ENCODE measurements at regions not wholly inside any gene's neighbourhood (a gene's known extent, or its start where the extent isn't known, plus 50 kb on each side); places are given as distances from the start of the nearest gene placed in this dataset.

- H3K36me3 Mint-ChIP-seq, result peaks cover 52% of the 10 kb centered on the region
- ATAC-seq, result no peak
- H3K4me3 Mint-ChIP-seq, result no peak overlapping the region
- no peak for DNase-seq (ENCODE audit: low spot score)
- no peak overlapping the region for H3K27ac Mint-ChIP-seq
- H3K9me3 Mint-ChIP-seq, result peaks cover 52% of the 10 kb centered on the region
- ChIA-PET CTCF (no interaction called here), POLR2A (no interaction called here)
- TF ChIP-seq ZNF532 (CRISPR knock-in tag; IDR thresholded peaks at IDR 0.05; ENCODE audit: borderline replicate concordance) (no peak), JUN (CRISPR knock-in tag; IDR thresholded peaks at IDR 0.05) (no peak), NR3C1 (CRISPR knock-in tag; conservative IDR thresholded peaks at IDR 0.05; ENCODE audit: low read depth) (no peak), OVOL2 (CRISPR knock-in tag; IDR thresholded peaks at IDR 0.05; ENCODE audit: borderline replicate concordance) (no peak), TEAD4 (CRISPR knock-in tag; IDR thresholded peaks at IDR 0.05) (no peak), MXD4 (CRISPR knock-in tag; IDR thresholded peaks at IDR 0.05; ENCODE audit: borderline replicate concordance) (no peak), ARID4B (CRISPR knock-in tag; IDR thresholded peaks at IDR 0.05; ENCODE audit: borderline replicate concordance) (no peak), SP1 (CRISPR knock-in tag; conservative IDR thresholded peaks at IDR 0.05) (no peak), CBFB (CRISPR knock-in tag; IDR thresholded peaks at IDR 0.05; ENCODE audit: low read depth) (no peak)
- TF ChIP-seq, protein P1, sequence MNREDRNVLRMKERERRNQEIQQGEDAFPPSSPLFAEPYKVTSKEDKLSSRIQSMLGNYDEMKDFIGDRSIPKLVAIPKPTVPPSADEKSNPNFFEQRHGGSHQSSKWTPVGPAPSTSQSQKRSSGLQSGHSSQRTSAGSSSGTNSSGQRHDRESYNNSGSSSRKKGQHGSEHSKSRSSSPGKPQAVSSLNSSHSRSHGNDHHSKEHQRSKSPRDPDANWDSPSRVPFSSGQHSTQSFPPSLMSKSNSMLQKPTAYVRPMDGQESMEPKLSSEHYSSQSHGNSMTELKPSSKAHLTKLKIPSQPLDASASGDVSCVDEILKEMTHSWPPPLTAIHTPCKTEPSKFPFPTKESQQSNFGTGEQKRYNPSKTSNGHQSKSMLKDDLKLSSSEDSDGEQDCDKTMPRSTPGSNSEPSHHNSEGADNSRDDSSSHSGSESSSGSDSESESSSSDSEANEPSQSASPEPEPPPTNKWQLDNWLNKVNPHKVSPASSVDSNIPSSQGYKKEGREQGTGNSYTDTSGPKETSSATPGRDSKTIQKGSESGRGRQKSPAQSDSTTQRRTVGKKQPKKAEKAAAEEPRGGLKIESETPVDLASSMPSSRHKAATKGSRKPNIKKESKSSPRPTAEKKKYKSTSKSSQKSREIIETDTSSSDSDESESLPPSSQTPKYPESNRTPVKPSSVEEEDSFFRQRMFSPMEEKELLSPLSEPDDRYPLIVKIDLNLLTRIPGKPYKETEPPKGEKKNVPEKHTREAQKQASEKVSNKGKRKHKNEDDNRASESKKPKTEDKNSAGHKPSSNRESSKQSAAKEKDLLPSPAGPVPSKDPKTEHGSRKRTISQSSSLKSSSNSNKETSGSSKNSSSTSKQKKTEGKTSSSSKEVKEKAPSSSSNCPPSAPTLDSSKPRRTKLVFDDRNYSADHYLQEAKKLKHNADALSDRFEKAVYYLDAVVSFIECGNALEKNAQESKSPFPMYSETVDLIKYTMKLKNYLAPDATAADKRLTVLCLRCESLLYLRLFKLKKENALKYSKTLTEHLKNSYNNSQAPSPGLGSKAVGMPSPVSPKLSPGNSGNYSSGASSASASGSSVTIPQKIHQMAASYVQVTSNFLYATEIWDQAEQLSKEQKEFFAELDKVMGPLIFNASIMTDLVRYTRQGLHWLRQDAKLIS (CRISPR knock-in tag; IDR thresholded peaks at IDR 0.05; ENCODE audit: borderline replicate concordance), result no peak
- H3K27me3 Mint-ChIP-seq (ENCODE audit: low read depth), result peaks cover 12% of the 10 kb centered on the region
- H3K4me1 Mint-ChIP-seq, result no peaks in the 10 kb centered on the region
Observed at GRCh38 chr7:63114371-63114985, 884.2 kb upstream of the ZNF722 start.

Measured in WTC11 (cell line).